Frontal cortex (tissue), 3 donors: ENCODE measurements at regions not wholly inside any gene's neighbourhood (a gene's known extent, or its start where the extent isn't known, plus 50 kb on each side); places are given as distances from the start of the nearest gene placed in this dataset.
"Not testable (repeated sequence)": the region's sequence is repeated elsewhere in the genome, so short reads cannot be mapped to it uniquely, and the experiment has no call there.

Experiments used
- DNase-seq, 2 donors: peaks; one replicate each; pipeline ENCODE4 v3.0.0; 2012; ENCODE audit warnings: low spot score in 2 of 2
- FAIRE-seq: peaks from 2 replicates; lab custom pipeline; 2012; peaks lifted over from hg19 to GRCh38; lab: Jason Lieb, UNC
- donor health status: control.
- donor health status: control.
- donor health status: control.

DNA sequence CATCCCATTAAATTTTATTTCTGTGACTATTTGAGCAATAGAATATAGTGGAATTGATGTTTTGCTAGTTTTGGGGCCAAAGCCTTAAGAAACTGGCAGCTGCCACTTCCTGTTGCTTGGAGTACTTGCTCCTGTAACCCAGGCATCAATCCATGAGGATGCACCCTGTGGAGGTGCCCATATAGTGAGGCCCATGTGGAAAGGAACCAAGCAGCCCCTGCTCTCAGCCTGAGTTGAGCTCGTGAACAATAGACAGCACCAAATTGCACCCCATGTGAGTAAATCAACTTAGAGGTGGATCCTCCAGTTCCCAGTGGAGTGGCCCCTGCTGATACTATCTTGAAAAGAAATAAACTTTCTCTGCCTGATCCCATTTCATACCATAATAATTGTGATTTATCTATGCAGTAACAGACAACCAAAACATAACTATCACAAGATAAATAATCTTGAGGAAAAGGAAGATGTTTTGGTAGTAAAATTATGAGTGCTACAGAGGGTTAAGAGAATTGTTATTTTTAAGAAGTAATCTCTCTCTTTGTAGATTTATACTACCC, 481.9 kb downstream of the TBC1D32 start:
- no peak for FAIRE-seq
- no peak for DNase-seq

DNA sequence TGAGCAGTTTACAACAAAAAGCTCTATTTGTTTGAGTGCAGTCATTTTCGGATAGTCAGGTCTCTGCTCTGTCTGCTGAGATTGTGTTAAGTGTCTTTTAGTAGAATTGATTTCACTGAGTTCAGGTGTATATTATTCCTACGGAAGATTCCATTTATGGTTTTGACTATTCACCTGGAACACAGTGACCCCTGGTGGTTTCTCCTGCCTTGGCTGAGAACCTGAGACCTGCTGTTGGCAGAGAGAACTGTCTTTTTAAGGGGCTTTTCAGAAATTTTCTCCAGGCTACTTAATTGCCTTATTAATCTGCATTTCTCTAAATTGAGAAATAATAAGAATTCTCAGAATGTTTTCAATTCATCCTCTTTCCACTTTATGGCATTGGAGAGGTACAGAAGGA, 508.0 kb downstream of the TBC1D32 start:
- no peak for DNase-seq
- FAIRE-seq, result no peak

DNA sequence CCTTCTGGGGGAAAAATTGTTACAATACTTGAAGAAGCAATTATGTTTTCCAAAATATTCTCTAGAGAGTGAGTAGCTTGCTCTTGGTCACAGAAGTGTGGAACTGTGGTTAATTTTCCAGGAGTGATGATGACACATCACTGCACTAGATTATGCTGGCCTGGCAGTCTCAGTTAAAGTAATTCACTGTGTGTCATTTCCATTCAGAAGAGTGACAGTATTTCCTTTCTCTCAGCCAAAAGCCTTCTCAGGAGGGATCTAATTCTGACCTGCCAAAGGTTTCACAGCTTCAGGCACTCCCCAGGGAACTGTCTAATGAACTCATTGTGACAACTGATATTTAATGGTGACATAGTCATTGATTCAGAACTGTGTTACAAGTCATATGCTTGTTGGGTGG, 517.5 kb downstream of the TBC1D32 start:
- DNase-seq, result no peak
- no peak for FAIRE-seq

DNA sequence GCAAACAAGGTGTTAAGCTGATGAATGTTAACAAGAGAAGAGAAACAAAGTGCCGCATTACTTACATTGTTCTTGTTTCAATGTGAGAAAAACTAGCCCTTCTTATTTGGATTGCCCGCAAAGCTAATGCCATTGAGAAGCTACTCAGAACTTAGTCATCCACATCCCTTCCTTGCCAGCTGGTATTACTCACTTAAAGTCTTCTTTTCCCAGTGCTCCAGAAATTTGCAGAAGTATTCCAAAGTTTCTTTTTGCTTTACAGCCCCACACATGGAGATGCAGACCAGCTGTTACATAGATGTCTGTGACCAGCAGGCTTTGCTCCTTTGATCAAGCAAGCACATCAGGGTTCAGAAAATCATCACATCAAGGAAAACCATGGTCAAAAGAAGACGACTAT, 529.0 kb downstream of the TBC1D32 start:
- FAIRE-seq, result no peak
- DNase-seq, result no peak

DNA sequence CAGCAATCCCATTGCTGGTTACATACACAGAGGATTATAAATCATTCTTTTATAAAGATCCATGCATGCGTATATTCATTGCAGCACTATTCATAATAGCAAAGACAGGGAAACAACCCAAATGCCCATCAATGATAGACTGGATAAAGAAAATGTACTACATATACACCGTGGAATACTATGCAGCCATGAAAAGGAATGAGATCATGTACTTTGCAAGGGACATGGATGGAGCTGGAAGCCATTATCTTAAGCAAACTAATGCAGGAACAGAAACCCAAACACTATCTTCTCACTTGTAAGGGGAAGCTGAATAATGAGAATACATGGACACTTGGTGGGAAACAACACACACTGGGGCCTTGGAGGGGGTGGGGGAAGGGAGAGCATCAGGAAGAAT, 529.7 kb downstream of the TBC1D32 start:
- FAIRE-seq (no peak), DNase-seq (no peak)

DNA sequence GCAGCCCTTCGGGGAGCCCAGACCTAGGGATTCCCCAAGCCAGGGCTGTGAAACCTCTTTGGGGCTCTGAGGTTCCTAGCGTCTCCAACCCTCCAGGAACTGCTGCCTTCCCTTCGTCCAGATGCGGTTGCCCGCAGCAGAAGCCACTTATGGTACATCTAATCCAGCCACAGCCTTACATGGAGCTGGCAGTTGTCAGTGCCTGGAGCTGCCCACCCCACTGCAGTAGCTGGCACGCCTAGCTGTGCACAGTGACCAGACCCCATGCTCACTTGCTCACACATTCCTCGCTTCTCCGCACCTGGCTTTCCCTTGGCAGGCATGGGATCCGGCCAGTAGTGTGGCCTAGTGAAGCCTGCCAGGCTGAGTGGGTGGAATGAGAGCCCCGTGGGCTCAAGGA, 547.6 kb downstream of the TBC1D32 start:
- FAIRE-seq (no peak), DNase-seq (no peak)

DNA sequence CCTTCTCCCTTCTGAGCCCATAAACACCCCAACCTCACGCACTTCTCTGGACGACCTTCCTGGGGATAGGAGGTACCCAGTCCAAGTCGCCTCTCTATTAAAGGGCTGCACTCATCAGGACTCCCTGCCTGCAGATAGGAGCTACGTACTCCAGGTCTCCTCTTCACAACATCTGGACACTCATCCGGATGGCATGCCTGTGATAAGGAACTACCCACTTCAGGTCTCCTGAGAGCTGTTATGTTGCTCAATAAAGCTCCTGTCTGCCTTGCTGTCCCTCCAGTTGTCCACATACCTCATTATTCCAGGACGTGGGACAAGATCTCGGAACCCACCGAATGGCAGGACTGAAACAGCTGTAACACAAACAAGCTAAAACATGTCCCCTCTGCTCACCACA, 548.0 kb downstream of the TBC1D32 start:
- DNase-seq (no peak), FAIRE-seq (no peak)

DNA sequence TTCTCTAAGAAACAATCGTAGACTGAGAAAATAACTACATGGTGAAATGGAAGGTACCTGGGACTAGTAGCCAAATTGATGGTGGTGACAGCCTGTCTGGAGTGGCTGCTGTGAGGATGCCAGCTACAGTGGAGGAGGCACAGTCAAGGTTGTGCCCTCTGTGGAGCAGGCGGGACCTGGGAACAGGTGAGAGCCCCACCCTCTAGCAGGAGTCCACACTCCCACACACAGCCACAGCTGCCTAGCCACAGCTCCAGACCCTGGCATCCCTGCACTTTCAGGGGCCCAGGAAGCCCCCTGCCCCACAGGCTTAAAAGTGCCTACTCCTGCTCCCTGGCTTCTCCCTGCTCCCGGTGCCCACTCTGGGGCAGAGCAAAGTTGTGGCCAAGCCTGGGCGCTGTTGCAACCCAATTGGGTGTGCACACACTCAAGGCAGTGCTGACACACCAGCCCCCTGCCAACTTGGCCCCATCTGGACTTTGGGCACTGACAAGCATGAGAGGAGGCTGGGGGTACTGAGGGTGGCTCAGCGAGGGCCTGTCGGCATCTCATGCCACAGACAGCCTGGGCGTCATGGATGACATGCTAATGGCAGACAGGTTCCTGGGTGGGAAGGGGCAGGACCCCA, 548.7 kb downstream of the TBC1D32 start:
- DNase-seq, result no peak
- FAIRE-seq, result no peak

DNA sequence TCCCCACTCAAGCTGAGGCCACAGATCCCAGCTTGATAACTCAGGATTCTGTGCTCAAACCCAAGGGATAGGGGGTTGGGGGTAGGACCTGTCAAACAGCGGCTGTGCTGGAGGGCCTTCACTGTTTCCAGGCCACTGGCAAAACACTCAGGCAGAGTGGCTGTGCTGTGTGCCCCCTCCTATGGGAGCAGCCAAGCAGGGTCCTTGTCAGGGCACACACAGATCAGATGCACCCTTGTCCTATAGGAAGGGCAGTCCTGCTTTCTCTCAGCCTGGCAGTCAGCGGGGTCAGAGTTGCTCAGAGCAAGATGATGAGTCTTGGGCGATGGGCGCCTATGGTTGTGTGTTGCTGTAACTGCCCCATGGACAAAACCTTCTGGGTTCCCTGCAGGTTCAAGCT, 554.8 kb downstream of the TBC1D32 start:
- no peak for DNase-seq
- no peak for FAIRE-seq

DNA sequence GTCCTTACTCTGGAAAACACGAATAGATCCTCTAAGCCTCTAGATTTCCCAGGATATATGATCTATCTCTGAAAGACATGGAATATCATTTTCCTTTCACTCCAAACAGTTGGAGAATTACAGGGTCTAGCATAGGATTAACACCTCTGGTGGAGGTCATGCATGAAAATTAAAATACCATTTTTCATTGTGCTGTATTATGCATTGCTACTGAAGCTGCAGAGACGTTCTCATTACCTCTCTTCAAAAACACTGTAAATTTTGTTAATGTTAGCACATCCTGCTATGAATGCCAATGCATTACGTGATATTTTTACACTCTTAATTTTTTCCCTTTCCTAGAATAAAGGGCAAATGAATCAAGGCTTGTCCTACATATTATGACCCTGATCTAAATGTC, 558.6 kb downstream of the TBC1D32 start:
- FAIRE-seq (no peak), DNase-seq (no peak)

DNA sequence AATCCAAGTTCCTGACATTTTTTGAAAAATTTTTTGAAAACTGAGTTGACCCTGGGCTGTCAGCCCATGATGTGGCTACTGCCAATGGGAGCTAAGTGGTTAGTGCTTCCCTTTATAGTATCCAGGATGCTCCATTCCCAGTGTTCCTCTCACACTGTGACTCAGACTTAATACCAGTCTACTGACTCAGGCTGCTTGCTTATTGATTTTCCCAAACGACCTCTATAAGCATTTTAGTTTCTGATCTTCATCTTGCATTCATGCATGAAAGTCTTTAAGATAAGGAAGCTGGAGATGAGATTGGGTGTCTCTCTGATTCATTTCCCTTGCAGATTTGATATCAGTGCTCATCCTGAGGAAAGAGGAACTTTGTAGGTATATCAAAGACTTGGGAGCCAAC, 560.0 kb downstream of the TBC1D32 start:
- DNase-seq (no peak), FAIRE-seq (no peak)

DNA sequence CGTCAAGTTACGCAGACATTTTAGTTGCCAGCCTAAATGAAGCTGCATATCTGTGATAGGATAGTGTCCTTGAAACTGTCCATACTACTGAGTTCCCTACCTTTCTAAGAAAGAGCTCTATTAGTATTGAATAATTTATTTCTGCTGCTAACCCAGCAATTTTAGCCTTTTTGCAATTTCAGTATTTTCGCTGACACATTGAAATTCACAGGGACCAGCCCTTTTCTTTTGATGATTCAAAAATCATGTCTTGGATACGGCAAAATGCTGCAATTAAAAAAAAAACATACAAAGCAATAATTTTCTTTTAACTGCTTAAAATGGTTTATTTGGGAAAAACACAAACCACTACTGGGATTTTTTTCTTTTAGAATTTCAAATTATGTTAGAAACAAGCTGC, 563.3 kb downstream of the TBC1D32 start:
- no peak for DNase-seq
- FAIRE-seq, result no peak

DNA sequence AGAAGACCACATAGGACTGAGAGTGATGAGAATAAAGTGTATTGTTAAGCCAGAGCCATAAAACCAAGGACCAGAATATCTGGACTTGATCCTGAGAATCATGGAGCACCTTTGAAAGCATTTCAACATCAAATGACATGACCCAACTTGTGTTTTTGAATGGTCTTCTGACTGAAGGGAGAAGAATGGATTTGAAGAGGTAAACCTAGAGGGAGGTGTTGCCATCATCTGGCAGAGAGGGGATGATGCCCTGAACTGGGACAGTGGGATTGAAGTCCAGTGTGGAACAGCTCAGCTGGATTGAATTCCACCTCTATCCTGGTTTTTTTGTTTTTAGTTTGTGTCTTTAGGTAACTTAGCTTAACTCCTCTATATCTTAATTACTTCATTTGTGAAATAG, 570.0 kb downstream of the TBC1D32 start:
- FAIRE-seq (no peak), DNase-seq (no peak)

DNA sequence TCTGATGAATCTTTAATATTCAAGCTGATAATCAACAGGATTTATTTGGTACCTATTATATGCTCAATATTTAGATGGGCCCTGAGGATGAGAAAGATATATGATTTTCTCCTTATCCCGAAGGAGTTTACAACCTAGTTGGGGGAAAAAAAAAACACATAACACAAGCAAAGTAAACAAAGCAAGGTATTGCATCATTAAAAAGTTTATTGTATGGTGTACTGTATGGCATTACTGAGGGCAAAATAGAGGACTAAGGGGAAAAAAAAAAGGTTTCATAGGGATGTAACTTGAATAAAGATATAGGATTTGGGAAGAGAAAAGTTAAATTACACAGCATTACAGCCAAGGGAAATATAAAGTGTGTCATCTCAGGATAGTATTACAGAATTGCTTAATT, 574.7 kb downstream of the TBC1D32 start:
- FAIRE-seq, result no peak

DNA sequence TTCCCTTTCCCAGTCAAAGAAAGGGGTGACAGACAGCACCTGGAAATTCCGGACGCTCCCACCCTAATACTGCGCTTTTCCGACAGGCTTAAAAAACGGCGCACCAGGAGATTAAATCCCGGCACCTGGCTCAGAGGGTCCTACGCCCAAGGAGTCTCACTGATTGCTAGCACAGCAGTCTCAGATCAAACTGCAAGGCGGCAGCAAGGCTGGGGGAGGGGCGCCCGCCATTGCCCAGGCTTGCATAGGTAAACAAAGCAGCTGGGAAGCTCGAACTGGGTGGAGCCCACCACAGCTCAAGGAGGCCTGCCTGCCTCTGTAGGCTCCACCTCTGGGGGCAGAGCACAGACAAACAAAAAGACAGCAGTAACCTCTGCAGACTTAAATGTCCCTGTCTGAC, 585.7 kb downstream of the TBC1D32 start:
- not testable (repeated sequence) for FAIRE-seq, DNase-seq

More for the DNA sequence above, 574.7 kb downstream of the TBC1D32 start:
- DNase-seq, result no peak

DNA sequence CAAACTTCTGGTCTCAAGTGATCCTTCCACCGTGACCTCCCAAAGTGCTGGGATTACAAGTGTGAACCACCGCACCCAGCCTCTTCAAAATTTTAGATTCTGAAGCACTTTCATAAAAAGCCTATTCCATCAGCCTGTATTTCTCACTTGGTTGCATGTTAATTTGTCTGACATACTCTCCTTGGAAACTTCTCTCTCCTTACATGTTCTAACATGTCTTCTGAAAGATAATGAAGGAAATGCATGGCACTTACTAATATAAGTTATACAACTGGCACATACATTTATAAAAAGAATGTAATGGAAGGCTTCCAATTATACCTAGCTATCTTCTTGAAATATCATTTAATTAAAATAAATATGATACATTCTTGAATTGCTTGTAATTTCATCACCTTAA, 597.5 kb downstream of the TBC1D32 start:
- DNase-seq (no peak), FAIRE-seq (no peak)

DNA sequence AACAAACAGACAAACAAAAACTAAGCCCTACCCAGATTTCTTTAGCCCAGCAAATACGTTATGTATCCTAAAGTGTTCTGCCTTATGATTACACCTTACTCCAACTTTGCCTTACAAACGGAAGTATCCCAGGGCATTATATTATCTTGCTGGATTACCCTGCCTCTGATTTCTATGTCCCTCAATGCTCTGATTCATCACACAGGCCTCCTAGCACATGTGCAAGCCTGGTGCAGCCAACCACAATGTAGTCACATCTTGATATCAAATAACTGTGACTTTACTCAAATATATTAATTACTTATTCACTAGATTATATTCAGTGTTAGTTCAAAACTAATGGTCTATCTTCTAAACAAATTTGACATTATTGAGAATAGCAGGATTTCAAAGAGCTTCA, 598.6 kb downstream of the TBC1D32 start:
- DNase-seq (no peak), FAIRE-seq (no peak)

DNA sequence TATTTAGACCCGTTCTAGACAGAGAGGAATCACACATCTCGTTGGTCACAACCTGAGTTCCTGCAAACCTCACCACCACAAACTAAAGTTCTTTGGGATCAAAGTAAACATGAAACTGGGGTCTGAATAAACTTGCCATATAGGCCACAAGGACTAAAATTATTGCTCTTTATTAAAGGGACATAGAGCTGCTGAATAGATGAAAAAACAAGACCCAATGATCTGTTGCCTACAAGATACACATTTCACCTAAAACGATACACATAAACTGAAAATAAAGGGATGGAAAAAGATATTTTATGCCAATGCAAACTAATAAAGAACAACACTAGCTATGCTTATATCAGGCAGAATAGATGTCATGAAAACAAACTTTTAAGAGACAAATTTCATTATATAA, 623.0 kb downstream of the TBC1D32 start:
- DNase-seq, result no peak
- no peak for FAIRE-seq

DNA sequence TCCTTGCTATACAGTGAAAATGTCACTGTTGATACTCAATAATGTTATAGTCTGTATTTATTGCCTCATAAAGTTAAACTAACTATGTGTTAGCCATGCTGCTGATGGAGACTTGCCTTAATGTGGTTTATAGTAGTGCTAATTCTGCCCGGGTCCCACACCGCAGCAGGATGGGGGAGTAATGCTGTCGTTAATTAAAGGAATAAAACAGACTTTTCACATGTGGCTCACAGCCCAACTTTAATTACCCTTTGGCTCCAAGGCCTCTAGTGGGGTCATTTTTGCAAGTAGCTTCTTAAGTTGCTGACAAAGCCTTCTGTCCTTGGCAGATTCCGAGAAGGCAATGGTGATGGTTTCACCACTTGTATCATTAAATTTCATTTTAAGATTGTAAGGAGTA, 634.3 kb downstream of the TBC1D32 start:
- DNase-seq, result no peak
- FAIRE-seq, result no peak

DNA sequence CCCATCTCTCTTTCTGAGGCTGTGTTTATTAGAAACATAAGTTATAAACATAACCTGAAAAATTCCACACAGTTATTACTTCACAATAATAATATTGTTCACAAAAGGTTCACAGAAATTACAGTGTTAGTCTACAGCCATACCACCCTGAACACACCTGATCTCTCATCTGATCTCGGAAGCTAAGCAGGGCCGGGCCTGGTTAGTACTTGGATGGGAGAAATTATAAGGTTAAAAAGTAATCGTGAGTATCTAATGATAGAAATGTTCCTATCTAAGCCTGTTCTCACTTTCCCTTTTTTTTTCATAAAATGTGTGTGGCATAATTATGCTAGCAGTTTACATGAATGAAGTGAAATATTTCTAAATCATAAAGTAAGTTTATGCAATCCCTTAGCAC, 647.8 kb downstream of the TBC1D32 start:
- FAIRE-seq (no peak), DNase-seq (no peak)

DNA sequence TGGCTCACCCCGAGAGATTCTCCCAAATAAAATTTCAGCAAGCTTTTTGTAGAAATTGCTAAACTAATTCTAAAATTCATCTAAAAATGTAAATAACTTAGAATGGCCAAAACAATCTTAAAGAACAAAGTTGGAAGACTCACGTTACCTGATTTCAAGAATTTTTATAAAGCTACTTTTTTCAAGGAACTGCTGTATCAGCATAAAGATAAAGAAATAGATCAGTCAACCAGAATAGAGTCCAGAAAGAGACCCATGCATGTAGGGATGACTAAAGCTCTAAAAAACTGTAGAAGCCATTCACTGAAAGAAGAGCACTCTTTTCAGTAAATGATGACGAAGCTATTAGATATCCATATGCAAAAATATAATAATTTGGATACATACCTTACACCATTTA, 652.1 kb downstream of the TBC1D32 start:
- FAIRE-seq, result no peak
- no peak for DNase-seq

DNA sequence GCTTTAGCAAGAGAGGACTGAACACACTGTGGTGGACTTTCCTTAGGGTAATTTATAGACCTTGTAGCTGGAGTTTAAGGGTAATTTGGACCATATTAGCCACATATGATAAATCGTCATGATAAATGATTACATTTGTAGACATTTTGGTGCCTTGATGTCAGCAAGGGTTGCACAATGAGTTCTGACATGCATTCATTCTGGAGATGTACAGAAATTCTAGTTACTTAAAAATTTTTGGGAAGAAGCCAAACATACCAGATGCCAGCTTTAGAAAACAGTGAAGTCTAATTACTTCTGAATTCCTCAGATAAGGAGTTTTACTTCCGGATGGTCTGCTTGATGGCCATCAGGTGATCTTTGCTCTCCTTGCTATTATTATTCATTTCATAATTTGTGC, 653.1 kb downstream of the TBC1D32 start:
- FAIRE-seq, result no peak
- no peak for DNase-seq
